ENCODE measurements at regions not wholly inside any gene's neighbourhood (a gene's known extent, or its start where the extent isn't known, plus 50 kb on each side); places are given as distances from the start of the nearest gene placed in this dataset.

DNA sequence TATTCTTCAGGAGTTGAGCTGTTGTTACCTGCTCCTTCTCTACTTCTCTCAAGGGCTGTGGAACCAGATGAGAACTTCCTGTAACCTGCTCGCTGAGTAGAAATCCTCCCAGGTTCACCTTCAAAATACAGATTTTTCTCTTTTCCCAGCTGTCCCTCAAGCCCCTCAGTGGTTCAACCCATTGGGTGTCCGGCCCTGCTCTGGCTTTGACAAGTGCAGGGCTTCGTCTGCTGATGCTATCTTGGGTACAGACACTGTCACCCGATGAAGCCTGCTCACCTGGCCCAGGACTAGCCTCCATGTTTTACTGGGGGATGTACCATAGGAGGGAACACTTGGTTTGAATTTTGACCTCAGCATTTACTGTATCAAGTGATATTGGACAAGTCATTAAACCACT is 490.4 kb downstream of the IRX1 start:
- TF ChIP-seq CTCF (IDR thresholded peaks at IDR 0.05; ENCODE audit: extremely low read depth in 1 of 2, insufficient read depth in 1 of 2, low read depth in 1 of 2, low read length in 2 of 2), result no peak
- TF ChIP-seq POLR2AphosphoS5 (IDR thresholded peaks at IDR 0.05; ENCODE audit: insufficient read depth, low read depth, low read length), result no peak
- TF ChIP-seq JUN (IDR thresholded peaks at IDR 0.05; ENCODE audit: borderline replicate concordance, insufficient read depth, insufficient read length, low read depth), result no peak
- TF ChIP-seq MAX (IDR thresholded peaks at IDR 0.05; ENCODE audit: insufficient read depth, insufficient read length), result no peak
- no peak for TF ChIP-seq EZH2 (IDR thresholded peaks at IDR 0.05; ENCODE audit: borderline replicate concordance, low read depth, low read length, severe bottlenecking)
- no peak for TF ChIP-seq GATA2 (IDR thresholded peaks at IDR 0.05; ENCODE audit: insufficient read depth, insufficient read length, low read depth, low read length)
- no peak for TF ChIP-seq POLR2A (IDR thresholded peaks at IDR 0.05; ENCODE audit: low read depth, low read length)
- no peak for TF ChIP-seq MYC (IDR thresholded peaks at IDR 0.05; ENCODE audit: low read depth, low read length)
- no peak for TF ChIP-seq FOS (IDR thresholded peaks at IDR 0.05; ENCODE audit: borderline replicate concordance, insufficient read depth, low read length)
